GM23338 (cell line): ENCODE measurements at regions not wholly inside any gene's neighbourhood (a gene's known extent, or its start where the extent isn't known, plus 50 kb on each side); places are given as distances from the start of the nearest gene placed in this dataset.

ENCODE experiments used
- ATAC-seq: fragments of 200-7000 bp; cut with Tn5 transposase; 3 replicates; pipeline ENCODE4 v1.9.1; 2020
- DNase-seq: peaks from one replicate; pipeline ENCODE4 v3.0.0-alpha.2; 2015; ENCODE audit warnings: low spot score
- H2AFZ ChIP-seq: fragments of 200-600 bp; sonication (generic); 2 replicates; pipeline ENCODE4 v1.8.0; 2016; ENCODE audit warnings: antibody characterized with exemption, mild to moderate bottlenecking, moderate library complexity
- H3F3A ChIP-seq: fragments of 200-600 bp; sonication (generic); replicated peaks from 2 replicates; pipeline ENCODE4 v1.8.0; 2017; ENCODE audit warnings: antibody characterized with exemption, mixed run types, low read depth
- H3K27ac ChIP-seq: fragments of 200-600 bp; sonication (generic); 2 replicates; pipeline ENCODE4 v1.6.1; 2016; ENCODE audit warnings: low read depth
- H3K27me3 ChIP-seq: fragments of 200-600 bp; sonication (generic); 2 replicates; pipeline ENCODE4 v1.8.0; 2016; ENCODE audit warnings: mild to moderate bottlenecking, mixed run types, moderate library complexity; ENCODE audit not compliant: insufficient read depth
- H3K36me3 ChIP-seq: fragments of 200-600 bp; sonication (generic); 2 replicates; pipeline ENCODE4 v1.8.0; 2016; ENCODE audit warnings: mild to moderate bottlenecking; ENCODE audit not compliant: insufficient read depth
- H3K4me1 ChIP-seq: fragments of 200-600 bp; sonication (generic); 2 replicates; pipeline ENCODE4 v1.8.0; 2016; ENCODE audit warnings: mild to moderate bottlenecking, moderate library complexity; ENCODE audit not compliant: insufficient read depth
- H3K4me2 ChIP-seq: fragments of 200-600 bp; sonication (generic); 2 replicates; pipeline ENCODE4 v1.7.1; 2017; ENCODE audit warnings: mixed run types
- H3K4me3 ChIP-seq: fragments of 200-600 bp; sonication (generic); 2 replicates; pipeline ENCODE4 v1.6.1; 2016; ENCODE audit warnings: mixed run types
- H3K79me2 ChIP-seq: fragments of 200-600 bp; sonication (generic); replicated peaks from 2 replicates; pipeline ENCODE4 v1.8.0; 2017; ENCODE audit warnings: mild to moderate bottlenecking; ENCODE audit not compliant: insufficient read depth
- H3K9me2 ChIP-seq: fragments of 200-600 bp; sonication (generic); 2 replicates; pipeline ENCODE4 v1.8.0; 2017; ENCODE audit not compliant: insufficient read depth
- H4K20me1 ChIP-seq: fragments of 200-600 bp; sonication (generic); replicated peaks from 2 replicates; pipeline ENCODE4 v1.8.0; 2017; ENCODE audit warnings: mild to moderate bottlenecking; ENCODE audit not compliant: insufficient read depth
- H3K27ac Mint-ChIP-seq: 2 replicates; pipeline ENCODE4 v1.8.0; 2020; ENCODE audit warnings: inconsistent platforms, mild to moderate bottlenecking, moderate library complexity, mixed read lengths
- H3K27me3 Mint-ChIP-seq: 3 replicates; pipeline ENCODE4 v1.8.0; 2022; ENCODE audit warnings: low read depth, mild to moderate bottlenecking, moderate library complexity, mixed read lengths, inconsistent platforms; ENCODE audit not compliant: insufficient read depth, poor library complexity
- H3K36me3 Mint-ChIP-seq: 3 replicates; pipeline ENCODE4 v1.8.0; 2021; ENCODE audit warnings: low read depth, mild to moderate bottlenecking, inconsistent platforms, moderate library complexity, mixed read lengths
- H3K4me1 Mint-ChIP-seq: 3 replicates; pipeline ENCODE4 v1.8.0; 2020; ENCODE audit warnings: mild to moderate bottlenecking, inconsistent platforms, mixed read lengths
- H3K4me3 Mint-ChIP-seq: 3 replicates; pipeline ENCODE4 v1.8.0; 2021; ENCODE audit warnings: moderate library complexity, mild to moderate bottlenecking, inconsistent platforms, mixed read lengths
- H3K9me3 Mint-ChIP-seq: 3 replicates; pipeline ENCODE4 v1.8.0; 2020; ENCODE audit warnings: moderate library complexity, mild to moderate bottlenecking, inconsistent platforms, mixed read lengths
- CREB1 ChIP-seq: fragments of 250-450 bp; sonication (Bioruptor Pico); IDR thresholded peaks from 2 replicates; pipeline ENCODE4 v1.5.0; 2020; ENCODE audit warnings: low read depth, mild to moderate bottlenecking, moderate library complexity
- EZH2phosphoT487 ChIP-seq: fragments of 200-600 bp; sonication (generic); IDR thresholded peaks from one replicate; pipeline ENCODE4 v1.8.1; 2018; ENCODE audit warnings: antibody characterized with exemption; ENCODE audit not compliant: unreplicated experiment
- JUNB ChIP-seq: IDR thresholded peaks from one replicate; pipeline ENCODE4 v1.6.1; 2016; ENCODE audit warnings: antibody characterized with exemption; ENCODE audit not compliant: unreplicated experiment
- NANOG ChIP-seq: IDR thresholded peaks from 2 replicates; pipeline ENCODE4 v1.6.1; 2016; ENCODE audit warnings: antibody characterized with exemption, borderline replicate concordance
- POLR2AphosphoS5 ChIP-seq: IDR thresholded peaks from 2 replicates; pipeline ENCODE4 v1.6.1; 2016; ENCODE audit warnings: antibody characterized with exemption, low read depth
- STAT1 ChIP-seq: IDR thresholded peaks from one replicate; pipeline ENCODE4 v1.6.1; 2016; ENCODE audit warnings: antibody characterized with exemption; ENCODE audit not compliant: unreplicated experiment
- ZNF114 ChIP-seq: fragments of 250-450 bp; sonication (Bioruptor Pico); IDR thresholded peaks from 2 replicates; pipeline ENCODE4 v1.5.0; 2020; ENCODE audit warnings: mild to moderate bottlenecking, moderate library complexity
- ZNF331 ChIP-seq: fragments of 250-450 bp; sonication (Bioruptor Pico); IDR thresholded peaks from 2 replicates; pipeline ENCODE4 v1.5.0; 2020; ENCODE audit warnings: low read depth, mild to moderate bottlenecking, moderate library complexity
- TF ChIP-seq, protein P1 (sequence below), 2 experiments: fragments of 200-600 bp in 1 of 2; sonication (generic) in 1 of 2; conservative IDR thresholded peaks; 2 replicates each; pipeline versions ENCODE4 v1.5.1 to v1.6.1; 2016 to 2017; ENCODE audit warnings: antibody characterized with exemption in 2 of 2, low read depth in 2 of 2, mild to moderate bottlenecking in 2 of 2, moderate library complexity in 1 of 2
- TF ChIP-seq, protein P2 (sequence below): IDR thresholded peaks from one replicate; pipeline ENCODE4 v1.6.1; 2018; ENCODE audit warnings: antibody characterized with exemption; ENCODE audit not compliant: unreplicated experiment

DNA sequence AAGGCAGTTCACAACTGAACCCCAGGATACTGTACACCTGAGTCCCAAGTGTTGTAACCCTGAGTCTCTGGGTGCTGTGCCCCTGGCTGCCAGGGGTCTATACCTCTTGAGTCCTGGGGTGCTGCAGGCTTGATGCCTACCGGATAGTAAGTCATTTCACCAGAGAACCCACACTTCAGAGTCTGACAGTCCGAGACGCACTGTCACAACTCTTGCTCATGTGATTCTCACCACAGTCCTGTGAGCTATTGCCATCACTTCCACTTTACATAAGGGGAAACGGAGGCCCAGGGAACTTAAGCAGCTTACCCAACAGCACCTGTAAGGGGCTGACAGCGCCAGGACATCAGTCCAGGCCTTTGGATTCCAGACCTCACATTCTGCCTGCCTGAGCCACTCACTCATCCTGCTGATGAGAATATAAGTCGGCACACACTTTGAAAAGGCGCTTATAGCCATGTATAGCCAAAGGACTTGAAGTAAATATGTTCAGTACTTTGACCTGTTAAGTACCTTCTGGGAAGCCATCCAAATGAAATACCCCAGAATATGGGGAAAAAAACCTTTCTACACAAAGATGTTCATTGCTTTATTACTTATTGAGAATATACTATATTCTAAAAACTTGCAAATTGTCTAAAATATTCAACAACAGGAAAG lies 180.7 kb upstream of the ID2 start:
- no peaks in the 10 kb centered on the region for H3F3A ChIP-seq
- no peak overlapping the region for H3K4me2 ChIP-seq
- H3K36me3 ChIP-seq, result no peaks in the 10 kb centered on the region
- H3K27me3 ChIP-seq, result no peaks in the 10 kb centered on the region
- Mint-ChIP-seq H3K36me3 (no peaks in the 10 kb centered on the region; the same call in 2 of the 3 replicates), H3K9me3 (peaks cover 4% of the 10 kb centered on the region; the same call in 1 of the 3 replicates), H3K27ac (no peak overlapping the region), H3K4me1 (peaks cover 7% of the 10 kb centered on the region; the same call in 2 of the 3 replicates), H3K4me3 (no peak overlapping the region), H3K27me3 (peaks cover 6% of the 10 kb centered on the region)
- no peak for DNase-seq
- no peaks in the 10 kb centered on the region for H3K9me2 ChIP-seq
- H3K4me3 ChIP-seq, result no peak overlapping the region
- ATAC-seq, result no peak
- H3K4me1 ChIP-seq, result no peaks in the 10 kb centered on the region
- no peak overlapping the region for H2AFZ ChIP-seq
- TF ChIP-seq POLR2AphosphoS5 (no peak), STAT1 (no peak)
- H3K27ac ChIP-seq, result no peak overlapping the region
- no peaks in the 10 kb centered on the region for H3K79me2 ChIP-seq
- H4K20me1 ChIP-seq, result no peaks in the 10 kb centered on the region

DNA sequence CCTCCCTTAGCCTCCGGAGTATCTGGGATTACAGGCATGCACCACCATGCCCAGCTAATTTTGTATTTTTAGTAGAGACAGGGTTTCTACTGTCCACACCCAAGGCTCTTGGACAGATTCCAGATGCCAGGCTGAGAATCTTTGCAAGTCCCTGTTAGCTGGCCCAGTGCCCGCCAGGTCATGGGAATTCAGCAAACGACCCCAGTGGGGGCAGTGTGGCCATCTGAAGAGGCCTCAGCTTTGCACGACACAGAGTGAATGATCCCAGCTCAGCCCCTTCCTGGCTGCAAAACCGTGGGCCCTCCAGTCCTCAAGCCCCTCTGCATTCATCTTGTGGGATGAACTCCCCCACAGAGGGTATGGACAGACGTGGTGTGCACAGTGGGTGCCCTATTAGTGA lies 179.5 kb upstream of the ID2 start:
- peaks cover 7% of the 10 kb centered on the region; the same call in 1 of the 3 replicates for H3K9me3 Mint-ChIP-seq
- no peaks in the 10 kb centered on the region for H3F3A ChIP-seq
- H3K9me2 ChIP-seq, result no peaks in the 10 kb centered on the region
- no peak overlapping the region for H2AFZ ChIP-seq
- no peak overlapping the region for H3K27ac Mint-ChIP-seq
- no peak overlapping the region for H3K4me2 ChIP-seq
- H3K36me3 ChIP-seq, result no peaks in the 10 kb centered on the region
- H3K36me3 Mint-ChIP-seq, result no peaks in the 10 kb centered on the region; the same call in 2 of the 3 replicates
- H3K27ac ChIP-seq, result no peak overlapping the region
- ATAC-seq (no peak), DNase-seq (no peak)
- no peaks in the 10 kb centered on the region for H3K4me1 ChIP-seq
- no peaks in the 10 kb centered on the region for H3K27me3 ChIP-seq
- TF ChIP-seq STAT1, result no peak
- TF ChIP-seq, protein P1, sequence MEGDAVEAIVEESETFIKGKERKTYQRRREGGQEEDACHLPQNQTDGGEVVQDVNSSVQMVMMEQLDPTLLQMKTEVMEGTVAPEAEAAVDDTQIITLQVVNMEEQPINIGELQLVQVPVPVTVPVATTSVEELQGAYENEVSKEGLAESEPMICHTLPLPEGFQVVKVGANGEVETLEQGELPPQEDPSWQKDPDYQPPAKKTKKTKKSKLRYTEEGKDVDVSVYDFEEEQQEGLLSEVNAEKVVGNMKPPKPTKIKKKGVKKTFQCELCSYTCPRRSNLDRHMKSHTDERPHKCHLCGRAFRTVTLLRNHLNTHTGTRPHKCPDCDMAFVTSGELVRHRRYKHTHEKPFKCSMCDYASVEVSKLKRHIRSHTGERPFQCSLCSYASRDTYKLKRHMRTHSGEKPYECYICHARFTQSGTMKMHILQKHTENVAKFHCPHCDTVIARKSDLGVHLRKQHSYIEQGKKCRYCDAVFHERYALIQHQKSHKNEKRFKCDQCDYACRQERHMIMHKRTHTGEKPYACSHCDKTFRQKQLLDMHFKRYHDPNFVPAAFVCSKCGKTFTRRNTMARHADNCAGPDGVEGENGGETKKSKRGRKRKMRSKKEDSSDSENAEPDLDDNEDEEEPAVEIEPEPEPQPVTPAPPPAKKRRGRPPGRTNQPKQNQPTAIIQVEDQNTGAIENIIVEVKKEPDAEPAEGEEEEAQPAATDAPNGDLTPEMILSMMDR (conservative IDR thresholded peaks at IDR 0.05; ENCODE audit: low read depth in 2 of 2), result no peak
- no peak for TF ChIP-seq ZNF114 (CRISPR knock-in tag)
- no peak for TF ChIP-seq NANOG
- no peak for TF ChIP-seq CREB1 (CRISPR knock-in tag)
- no peak for TF ChIP-seq ZNF331 (CRISPR knock-in tag)
- no peak for TF ChIP-seq JUNB
- no peak for TF ChIP-seq EZH2phosphoT487
- TF ChIP-seq, protein P2, sequence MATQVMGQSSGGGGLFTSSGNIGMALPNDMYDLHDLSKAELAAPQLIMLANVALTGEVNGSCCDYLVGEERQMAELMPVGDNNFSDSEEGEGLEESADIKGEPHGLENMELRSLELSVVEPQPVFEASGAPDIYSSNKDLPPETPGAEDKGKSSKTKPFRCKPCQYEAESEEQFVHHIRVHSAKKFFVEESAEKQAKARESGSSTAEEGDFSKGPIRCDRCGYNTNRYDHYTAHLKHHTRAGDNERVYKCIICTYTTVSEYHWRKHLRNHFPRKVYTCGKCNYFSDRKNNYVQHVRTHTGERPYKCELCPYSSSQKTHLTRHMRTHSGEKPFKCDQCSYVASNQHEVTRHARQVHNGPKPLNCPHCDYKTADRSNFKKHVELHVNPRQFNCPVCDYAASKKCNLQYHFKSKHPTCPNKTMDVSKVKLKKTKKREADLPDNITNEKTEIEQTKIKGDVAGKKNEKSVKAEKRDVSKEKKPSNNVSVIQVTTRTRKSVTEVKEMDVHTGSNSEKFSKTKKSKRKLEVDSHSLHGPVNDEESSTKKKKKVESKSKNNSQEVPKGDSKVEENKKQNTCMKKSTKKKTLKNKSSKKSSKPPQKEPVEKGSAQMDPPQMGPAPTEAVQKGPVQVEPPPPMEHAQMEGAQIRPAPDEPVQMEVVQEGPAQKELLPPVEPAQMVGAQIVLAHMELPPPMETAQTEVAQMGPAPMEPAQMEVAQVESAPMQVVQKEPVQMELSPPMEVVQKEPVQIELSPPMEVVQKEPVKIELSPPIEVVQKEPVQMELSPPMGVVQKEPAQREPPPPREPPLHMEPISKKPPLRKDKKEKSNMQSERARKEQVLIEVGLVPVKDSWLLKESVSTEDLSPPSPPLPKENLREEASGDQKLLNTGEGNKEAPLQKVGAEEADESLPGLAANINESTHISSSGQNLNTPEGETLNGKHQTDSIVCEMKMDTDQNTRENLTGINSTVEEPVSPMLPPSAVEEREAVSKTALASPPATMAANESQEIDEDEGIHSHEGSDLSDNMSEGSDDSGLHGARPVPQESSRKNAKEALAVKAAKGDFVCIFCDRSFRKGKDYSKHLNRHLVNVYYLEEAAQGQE, result no peak
- TF ChIP-seq POLR2AphosphoS5, result no peak
- no peak overlapping the region for H3K4me3 Mint-ChIP-seq
- no peaks in the 10 kb centered on the region for H3K79me2 ChIP-seq
- no peaks in the 10 kb centered on the region for H4K20me1 ChIP-seq
- no peak overlapping the region for H3K4me3 ChIP-seq
- peaks cover 5% of the 10 kb centered on the region for H3K27me3 Mint-ChIP-seq
- peaks cover 7% of the 10 kb centered on the region; the same call in 2 of the 3 replicates for H3K4me1 Mint-ChIP-seq
